Choroid plexus epithelial cell (primary cell): ENCODE measurements at regions not wholly inside any gene's neighbourhood (a gene's known extent, or its start where the extent isn't known, plus 50 kb on each side); places are given as distances from the start of the nearest gene placed in this dataset.

Experiments used
- DNase-seq: peaks from one replicate; pipeline ENCODE4 v3.0.0-alpha.2; 2010; ENCODE audit warnings: low read depth
- H3K4me3 ChIP-seq: 2 replicates; pipeline ENCODE4 v1.5.1; 2011; ENCODE audit warnings: low read depth, mild to moderate bottlenecking, control low read depth, low read length, moderate library complexity
- CTCF ChIP-seq: conservative IDR thresholded peaks from 2 replicates; pipeline ENCODE4 v1.5.1; 2011; ENCODE audit warnings: low read depth, mild to moderate bottlenecking, control low read depth, inconsistent platforms, low read length, moderate library complexity

- no peak overlapping the region for H3K4me3 ChIP-seq
- TF ChIP-seq CTCF: no peak
- no peak for DNase-seq
Measured at GRCh38 chr6:67634199-67634598, 1000.9 kb upstream of the ADGRB3 start.

GRCh38 chr6:67633058-67633457 is 1002.0 kb upstream of the ADGRB3 start:
- DNase-seq: no peak
- no peak for TF ChIP-seq CTCF
- no peak overlapping the region for H3K4me3 ChIP-seq

GRCh38 chr6:67630146-67630545 is 1004.9 kb upstream of the ADGRB3 start:
- H3K4me3 ChIP-seq: no peak overlapping the region
- DNase-seq: peak; percentile 97
- no peak for TF ChIP-seq CTCF

GRCh38 chr6:67629258-67629657 is 1005.8 kb upstream of the ADGRB3 start:
- no peak overlapping the region for H3K4me3 ChIP-seq
- DNase-seq: peak; percentile 80
- TF ChIP-seq CTCF: no peak

GRCh38 chr6:67615796-67616195 is 1019.3 kb upstream of the ADGRB3 start:
- DNase-seq: peak; percentile 79
- TF ChIP-seq CTCF: no peak
- H3K4me3 ChIP-seq: no peak overlapping the region

GRCh38 chr6:67608099-67608749 is 1026.9 kb upstream of the ADGRB3 start:
- no peak for DNase-seq
- no peak overlapping the region for H3K4me3 ChIP-seq
- TF ChIP-seq CTCF: no peak
